Testis (tissue), 2 donors: ENCODE measurements at regions not wholly inside any gene's neighbourhood (a gene's known extent, or its start where the extent isn't known, plus 50 kb on each side); places are given as distances from the start of the nearest gene placed in this dataset.

ENCODE experiments used
- POLR2A ChIP-seq: fragments of 450-650 bp; IDR thresholded peaks from one replicate; pipeline ENCODE4 v1.6.1; 2017; ENCODE audit warnings: antibody characterized with exemption, mild to moderate bottlenecking, moderate library complexity
- TF ChIP-seq, protein P1 (sequence below), 3 experiments: fragments of 450-650 bp in 2 of 3; fragments of 200-600 bp in 1 of 3; sonication (generic) in 1 of 3; IDR thresholded peaks; one replicate each; pipeline ENCODE4 v1.5.1; 2016 to 2019; ENCODE audit warnings: antibody characterized with exemption in 3 of 3, mild to moderate bottlenecking in 2 of 3, moderate library complexity in 1 of 3

DNA sequence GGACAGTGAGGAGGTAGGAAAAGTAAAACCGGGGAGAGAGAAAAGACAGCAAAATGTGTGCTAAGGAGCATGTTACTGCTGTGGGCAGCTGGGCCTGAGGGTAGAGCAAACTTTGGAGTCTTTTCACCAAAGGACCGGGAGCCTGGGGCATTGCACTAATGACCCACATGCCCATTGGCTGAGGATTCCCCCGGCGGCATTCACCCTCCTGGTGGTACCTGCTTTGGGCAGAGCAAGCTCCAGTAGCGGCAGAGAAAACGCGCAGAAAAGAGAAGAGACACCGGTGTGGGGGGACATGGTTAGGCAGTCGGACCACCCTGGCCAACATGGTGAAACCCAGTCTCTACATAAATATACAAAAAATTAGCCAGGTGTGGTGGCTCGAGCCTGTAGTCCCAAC is 83.4 kb upstream of the ESRRB start:
- TF ChIP-seq, protein P1, sequence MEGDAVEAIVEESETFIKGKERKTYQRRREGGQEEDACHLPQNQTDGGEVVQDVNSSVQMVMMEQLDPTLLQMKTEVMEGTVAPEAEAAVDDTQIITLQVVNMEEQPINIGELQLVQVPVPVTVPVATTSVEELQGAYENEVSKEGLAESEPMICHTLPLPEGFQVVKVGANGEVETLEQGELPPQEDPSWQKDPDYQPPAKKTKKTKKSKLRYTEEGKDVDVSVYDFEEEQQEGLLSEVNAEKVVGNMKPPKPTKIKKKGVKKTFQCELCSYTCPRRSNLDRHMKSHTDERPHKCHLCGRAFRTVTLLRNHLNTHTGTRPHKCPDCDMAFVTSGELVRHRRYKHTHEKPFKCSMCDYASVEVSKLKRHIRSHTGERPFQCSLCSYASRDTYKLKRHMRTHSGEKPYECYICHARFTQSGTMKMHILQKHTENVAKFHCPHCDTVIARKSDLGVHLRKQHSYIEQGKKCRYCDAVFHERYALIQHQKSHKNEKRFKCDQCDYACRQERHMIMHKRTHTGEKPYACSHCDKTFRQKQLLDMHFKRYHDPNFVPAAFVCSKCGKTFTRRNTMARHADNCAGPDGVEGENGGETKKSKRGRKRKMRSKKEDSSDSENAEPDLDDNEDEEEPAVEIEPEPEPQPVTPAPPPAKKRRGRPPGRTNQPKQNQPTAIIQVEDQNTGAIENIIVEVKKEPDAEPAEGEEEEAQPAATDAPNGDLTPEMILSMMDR (IDR thresholded peaks at IDR 0.05): no peak
- no peak for TF ChIP-seq POLR2A
